H1 (cell line): ENCODE measurements at regions not wholly inside any gene's neighbourhood (a gene's known extent, or its start where the extent isn't known, plus 50 kb on each side); places are given as distances from the start of the nearest gene placed in this dataset.

Experiments used
- CTCF ChIA-PET: fragments of 300-600 bp; sonication (Branson Sonifier 250); formaldehyde crosslinking; loops from one replicate; lab custom pipeline; 2021; ENCODE audit not compliant: partially characterized antibody; lab: Charles Lee
- POLR2A ChIA-PET: fragments of 300-600 bp; sonication (Branson Sonifier 250); formaldehyde crosslinking; loops from one replicate; lab custom pipeline; 2021; ENCODE audit warnings: inconsistent platforms; ENCODE audit not compliant: partially characterized antibody; lab: Charles Lee
- DNase-seq, 2 experiments: peaks; one replicate each; pipeline versions ENCODE4 v3.0.0 to v3.0.0-alpha.2; 2010 to 2022; ENCODE audit warnings: low spot score in 2 of 2, low read depth in 1 of 2, mixed read lengths in 1 of 2
- FAIRE-seq: peaks from 2 replicates; lab custom pipeline; 2011; peaks lifted over from hg19 to GRCh38; lab: Jason Lieb, UNC
- H2AFZ ChIP-seq: 2 replicates; pipeline ENCODE4 v1.8.1; 2012; ENCODE audit warnings: low read length, inconsistent platforms
- H2AK5ac ChIP-seq: 2 replicates; pipeline ENCODE4 v1.6.1; 2013; ENCODE audit warnings: low read depth, low read length
- H2BK120ac ChIP-seq: replicated peaks from 2 replicates; pipeline ENCODE3; 2013; ENCODE audit warnings: low read depth, low read length, inconsistent platforms
- H2BK12ac ChIP-seq: 2 replicates; pipeline ENCODE4 v1.6.1; 2013; ENCODE audit warnings: low read depth, low read length
- H2BK15ac ChIP-seq: 2 replicates; pipeline ENCODE4 v1.6.1; 2013; ENCODE audit warnings: low read length
- H2BK20ac ChIP-seq: 2 replicates; pipeline ENCODE4 v1.6.1; 2013; ENCODE audit warnings: low read length
- H2BK5ac ChIP-seq: 2 replicates; pipeline ENCODE4 v1.6.1; 2013; ENCODE audit warnings: low read depth, low read length
- H3K14ac ChIP-seq: 2 replicates; pipeline ENCODE4 v1.6.1; 2013; ENCODE audit warnings: inconsistent platforms; ENCODE audit not compliant: insufficient read length
- H3K18ac ChIP-seq: 2 replicates; pipeline ENCODE4 v1.6.1; 2013; ENCODE audit warnings: low read length; ENCODE audit errors: extremely low read depth
- H3K23ac ChIP-seq: 2 replicates; pipeline ENCODE4 v1.6.1; 2013; ENCODE audit warnings: inconsistent platforms; ENCODE audit not compliant: insufficient read length
- H3K23me2 ChIP-seq: 2 replicates; pipeline ENCODE4 v1.6.1; 2013; ENCODE audit warnings: low read depth, low read length
- H3K27ac ChIP-seq: 2 replicates; pipeline ENCODE4 v1.6.1; 2011; ENCODE audit warnings: low read depth, low read length, inconsistent platforms
- H3K27me3 ChIP-seq, 4 experiments: replicated peaks in 1 of 4; 1 replicate in 1 of 4; 2 replicates in 3 of 4; pipeline versions ENCODE4 v1.6.1 to v1.8.1; 2011 to 2013; ENCODE audit warnings: low read length in 3 of 4, mild to moderate bottlenecking in 3 of 4, inconsistent platforms in 2 of 4, mixed read lengths in 2 of 4, moderate library complexity in 1 of 4; ENCODE audit not compliant: control insufficient read depth in 3 of 4, insufficient read depth in 3 of 4; ENCODE audit errors: extremely low read depth in 1 of 4
- H3K36me3 ChIP-seq, 4 experiments: 2 replicates each; pipeline versions ENCODE4 v1.6.1 to v1.8.1; 2011 to 2013; ENCODE audit warnings: mild to moderate bottlenecking in 4 of 4, low read length in 3 of 4, moderate library complexity in 2 of 4, control low read depth in 1 of 4, inconsistent platforms in 1 of 4; ENCODE audit not compliant: insufficient read depth in 4 of 4, control insufficient read depth in 2 of 4
- H3K4ac ChIP-seq: replicated peaks from 2 replicates; pipeline ENCODE3; 2013; ENCODE audit warnings: low read length, low read depth, mixed read lengths, inconsistent platforms; ENCODE audit not compliant: insufficient read length
- H3K4me1 ChIP-seq, 4 experiments: replicated peaks in 1 of 4; 1 replicate in 1 of 4; 2 replicates in 3 of 4; pipeline versions ENCODE4 v1.6.1 to v1.8.1; 2011 to 2013; ENCODE audit warnings: low read length in 3 of 4, inconsistent platforms in 2 of 4, mixed read lengths in 1 of 4; ENCODE audit not compliant: insufficient read depth in 4 of 4, control insufficient read depth in 3 of 4
- H3K4me2 ChIP-seq, 2 experiments: 2 replicates each; pipeline versions ENCODE4 v1.6.1 to v1.8.1; 2011 to 2013; ENCODE audit warnings: low read depth in 2 of 2, low read length in 2 of 2, control low read depth in 1 of 2, inconsistent platforms in 1 of 2, mild to moderate bottlenecking in 1 of 2; ENCODE audit not compliant: insufficient read depth in 1 of 2
- H3K4me3 ChIP-seq, 4 experiments: fragments of 200-600, 300-600 bp in 1 of 4; sonication (generic), shearing (Covaris generic), sonication (Bioruptor Twin) in 1 of 4; 2 replicates each; pipeline versions ENCODE4 v1.5.1 to v1.8.1; 2011 to 2016; ENCODE audit warnings: low read length in 4 of 4, low read depth in 3 of 4, control low read depth in 2 of 4, inconsistent platforms in 2 of 4, mild to moderate bottlenecking in 2 of 4, mixed read lengths in 1 of 4, moderate library complexity in 1 of 4; ENCODE audit not compliant: insufficient read depth in 2 of 4; ENCODE audit errors: extremely low read depth in 1 of 4
- H3K56ac ChIP-seq: replicated peaks from 2 replicates; pipeline ENCODE3; 2013; ENCODE audit warnings: low read depth, mild to moderate bottlenecking, mixed read lengths, low read length, inconsistent platforms; ENCODE audit not compliant: insufficient read length
- H3K79me1 ChIP-seq: 2 replicates; pipeline ENCODE4 v1.6.1; 2013; ENCODE audit warnings: low read depth, low read length, control low read depth
- H3K79me2 ChIP-seq, 2 experiments: 2 replicates each; pipeline versions ENCODE4 v1.6.1 to v1.8.1; 2012 to 2013; ENCODE audit warnings: low read length in 2 of 2, mild to moderate bottlenecking in 2 of 2, inconsistent platforms in 1 of 2; ENCODE audit not compliant: insufficient read depth in 2 of 2, control insufficient read depth in 1 of 2
- H3K9ac ChIP-seq, 4 experiments: replicated peaks in 1 of 4; 1 replicate in 1 of 4; 2 replicates in 3 of 4; pipeline versions ENCODE4 v1.6.1 to v1.8.1; 2011 to 2013; ENCODE audit warnings: low read depth in 3 of 4, low read length in 3 of 4, control low read depth in 2 of 4, mild to moderate bottlenecking in 2 of 4, moderate library complexity in 2 of 4, inconsistent platforms in 1 of 4; ENCODE audit errors: extremely low read depth in 1 of 4
- H3K9me3 ChIP-seq, 2 experiments: 2 replicates each; pipeline versions ENCODE4 v1.6.1 to v1.8.1; 2012 to 2013; ENCODE audit warnings: mild to moderate bottlenecking in 2 of 2, moderate library complexity in 2 of 2, control low read depth in 1 of 2, inconsistent platforms in 1 of 2, low read depth in 1 of 2, low read length in 1 of 2, mixed read lengths in 1 of 2; ENCODE audit not compliant: insufficient read depth in 2 of 2
- H4K20me1 ChIP-seq, 2 experiments: replicated peaks in 1 of 2; 2 replicates each; pipeline versions ENCODE3 to v1.8.1; 2011 to 2013; ENCODE audit warnings: inconsistent platforms in 2 of 2, low read length in 2 of 2, mild to moderate bottlenecking in 1 of 2; ENCODE audit not compliant: insufficient read depth in 2 of 2, control insufficient read depth in 1 of 2
- H4K5ac ChIP-seq: 2 replicates; pipeline ENCODE4 v1.6.1; 2013; ENCODE audit warnings: low read length, low read depth, mixed read lengths, inconsistent platforms; ENCODE audit not compliant: insufficient read length
- H4K8ac ChIP-seq: 2 replicates; pipeline ENCODE4 v1.8.0; 2013; ENCODE audit warnings: mild to moderate bottlenecking, moderate library complexity, low read length, inconsistent platforms; ENCODE audit not compliant: insufficient read depth; ENCODE audit errors: extremely low read depth
- H4K91ac ChIP-seq: replicated peaks from 2 replicates; pipeline ENCODE3; 2013; ENCODE audit warnings: low read length, mixed read lengths, inconsistent platforms; ENCODE audit not compliant: insufficient read length
- BCL11A ChIP-seq, 2 experiments: IDR thresholded peaks; one replicate each; pipeline ENCODE4 v1.6.1; 2011; ENCODE audit warnings: low read depth in 2 of 2, low read length in 2 of 2, mild to moderate bottlenecking in 2 of 2
- CTBP2 ChIP-seq: IDR thresholded peaks from 2 replicates; pipeline ENCODE4 v1.7.0; 2011; ENCODE audit warnings: borderline replicate concordance, mild to moderate bottlenecking, moderate library complexity, mixed read lengths, low read length; ENCODE audit not compliant: insufficient read depth, insufficient read length
- GTF2F1 ChIP-seq: IDR thresholded peaks from 2 replicates; pipeline ENCODE4 v1.6.1; 2012; ENCODE audit warnings: low read depth, low read length, improper control_type of control experiment, borderline replicate concordance
- HDAC6 ChIP-seq: IDR thresholded peaks from one replicate; pipeline ENCODE4 v1.7.1; 2012; ENCODE audit warnings: low read depth, mild to moderate bottlenecking, inconsistent platforms, low read length, moderate library complexity
- POU5F1 ChIP-seq: IDR thresholded peaks from 2 replicates; pipeline ENCODE4 v1.6.1; 2011; ENCODE audit warnings: low read depth, mild to moderate bottlenecking, low read length, moderate library complexity
- SAP30 ChIP-seq: fragments of 300-600 bp; sonication (generic); IDR thresholded peaks from 2 replicates; pipeline ENCODE4 v1.7.1; 2012; ENCODE audit warnings: low read length, moderate library complexity, mild to moderate bottlenecking, inconsistent platforms; ENCODE audit not compliant: insufficient read depth, insufficient replicate concordance
- SIN3A ChIP-seq, 2 experiments: IDR thresholded peaks in 1 of 2; conservative IDR thresholded peaks in 1 of 2; 2 replicates each; pipeline ENCODE4 v1.6.1; 2011 to 2012; ENCODE audit warnings: low read length in 2 of 2, improper control_type of control experiment in 1 of 2, low read depth in 1 of 2, mild to moderate bottlenecking in 1 of 2
- SIX5 ChIP-seq: IDR thresholded peaks from 2 replicates; pipeline ENCODE4 v1.6.1; 2011; ENCODE audit warnings: mild to moderate bottlenecking, low read depth, low read length
- TAF1 ChIP-seq: IDR thresholded peaks from 2 replicates; pipeline ENCODE4 v1.6.1; 2011; ENCODE audit warnings: mild to moderate bottlenecking, low read depth, low read length
- WGBS, 2 experiments: shearing (Covaris generic) in 1 of 2; methylation state at CpG; one replicate each; pipeline versions ENCODE4 v1.1.6 to v1.1.7; 2013 to 2015; ENCODE audit warnings: low lambda C conversion rate in 2 of 2, mixed read lengths in 2 of 2, inconsistent platforms in 1 of 2, low coverage in 1 of 2, missing lambda C conversion rate in 1 of 2; ENCODE audit not compliant: insufficient replicate concordance in 2 of 2, insufficient coverage in 1 of 2, insufficient read length in 1 of 2; ENCODE audit errors: extremely low coverage in 1 of 2, missing lambda C conversion rate in 1 of 2; 5-methylcytosine and 5-hydroxymethylcytosine counted together
- TF ChIP-seq, protein P1 (sequence below): IDR thresholded peaks from 2 replicates; pipeline ENCODE4 v1.6.1; 2011; ENCODE audit warnings: low read length, improper control_type of control experiment
- TF ChIP-seq, protein P2 (sequence below): IDR thresholded peaks from 2 replicates; pipeline ENCODE4 v1.6.1; 2011; ENCODE audit warnings: low read depth, mild to moderate bottlenecking, low read length; ENCODE audit not compliant: insufficient read depth

DNA sequence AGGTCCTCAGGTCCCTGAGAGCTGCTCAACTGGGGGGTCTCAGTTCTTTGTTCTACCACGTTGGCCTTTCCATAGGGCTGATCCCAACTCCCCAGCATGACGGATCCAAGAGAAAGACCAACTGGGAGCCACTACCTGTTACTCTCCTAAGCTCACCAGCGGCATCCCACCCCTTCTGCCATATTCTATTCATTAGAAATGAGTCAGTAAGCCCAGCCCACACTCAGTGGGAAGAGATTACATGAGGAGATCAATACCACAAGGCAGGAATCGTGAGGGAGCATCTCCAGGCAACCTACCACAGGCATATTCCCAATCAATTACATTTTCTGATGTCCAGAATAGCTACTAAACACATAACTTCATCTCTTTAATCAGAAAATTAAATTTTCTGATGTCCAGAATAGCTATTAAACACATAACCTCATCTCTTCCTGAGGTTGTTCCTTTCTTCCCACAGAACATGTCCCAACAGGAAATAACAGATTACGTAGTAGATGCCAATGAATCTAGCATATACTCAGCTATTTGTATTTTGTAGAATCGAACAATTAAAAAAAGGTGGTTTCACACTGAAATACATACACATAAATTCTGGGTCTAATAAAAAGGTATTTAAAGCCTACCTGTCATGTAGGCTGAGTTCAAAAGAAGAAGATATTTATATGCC is 708.1 kb upstream of the ARGLU1 start:
- no peaks in the 10 kb centered on the region for H3K79me2 ChIP-seq
- no peaks in the 10 kb centered on the region for H3K23me2 ChIP-seq
- H3K56ac ChIP-seq: no peak overlapping the region
- no peak overlapping the region for H4K91ac ChIP-seq
- H2BK120ac ChIP-seq: no peak overlapping the region
- H3K23ac ChIP-seq: no peak overlapping the region
- no peaks in the 10 kb centered on the region for H3K36me3 ChIP-seq
- ChIA-PET CTCF (interaction anchor here (1.0 to 1.5 kb wide), 2 partner anchors 25 to 880 kb away, joined by 3 to 8 read pairs; no protein-coding TSS in a partner anchor), POLR2A (no interaction called here)
- DNase-seq: no peak
- no peak overlapping the region for H2BK15ac ChIP-seq
- no peak overlapping the region for H4K8ac ChIP-seq
- no peak overlapping the region for H3K4me2 ChIP-seq
- H3K14ac ChIP-seq: no peak overlapping the region
- no peak overlapping the region for H2AK5ac ChIP-seq
- 94% methylated on average over 6 of the region's 6 CpGs; no CpG with 5 or more reads in 1 of the 2 experiments for WGBS, 2 experiments
- H3K27ac ChIP-seq: no peak overlapping the region
- no peak overlapping the region for H3K9ac ChIP-seq
- no peaks in the 10 kb centered on the region for H3K27me3 ChIP-seq
- no peak for FAIRE-seq
- H2BK12ac ChIP-seq: no peak overlapping the region
- no peak overlapping the region for H2BK20ac ChIP-seq
- H3K4me1 ChIP-seq: peaks cover 0 to 3% (median 0%) of the 10 kb centered on the region in 4 experiments; a peak in 2 of 7 replicates
- H4K5ac ChIP-seq: no peak overlapping the region
- no peaks in the 10 kb centered on the region for H3K9me3 ChIP-seq
- no peak overlapping the region for H2BK5ac ChIP-seq
- H3K18ac ChIP-seq: no peak overlapping the region
- H3K4ac ChIP-seq: no peak overlapping the region
- no peak overlapping the region for H2AFZ ChIP-seq
- H3K4me3 ChIP-seq: no peak overlapping the region
- no peaks in the 10 kb centered on the region for H3K79me1 ChIP-seq
- no peaks in the 10 kb centered on the region for H4K20me1 ChIP-seq
- TF ChIP-seq CTBP2 (no peak), BCL11A (IDR thresholded peaks at IDR 0.05; ENCODE audit: low read depth in 2 of 2, low read length in 2 of 2) (no peak), HDAC6 (no peak), GTF2F1 (no peak), POU5F1 (no peak), SIN3A (conservative IDR thresholded peaks at IDR 0.05 in 1 of 2, IDR thresholded peaks at IDR 0.05 in 1 of 2; ENCODE audit: low read depth in 1 of 2, low read length in 2 of 2) (no peak), SAP30 (no peak), SIX5 (no peak), TAF1 (no peak)
- TF ChIP-seq, protein P1, sequence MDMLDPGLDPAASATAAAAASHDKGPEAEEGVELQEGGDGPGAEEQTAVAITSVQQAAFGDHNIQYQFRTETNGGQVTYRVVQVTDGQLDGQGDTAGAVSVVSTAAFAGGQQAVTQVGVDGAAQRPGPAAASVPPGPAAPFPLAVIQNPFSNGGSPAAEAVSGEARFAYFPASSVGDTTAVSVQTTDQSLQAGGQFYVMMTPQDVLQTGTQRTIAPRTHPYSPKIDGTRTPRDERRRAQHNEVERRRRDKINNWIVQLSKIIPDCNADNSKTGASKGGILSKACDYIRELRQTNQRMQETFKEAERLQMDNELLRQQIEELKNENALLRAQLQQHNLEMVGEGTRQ: no peak
- TF ChIP-seq, protein P2, sequence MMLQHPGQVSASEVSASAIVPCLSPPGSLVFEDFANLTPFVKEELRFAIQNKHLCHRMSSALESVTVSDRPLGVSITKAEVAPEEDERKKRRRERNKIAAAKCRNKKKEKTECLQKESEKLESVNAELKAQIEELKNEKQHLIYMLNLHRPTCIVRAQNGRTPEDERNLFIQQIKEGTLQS: no peak
